ENCODE measurements at regions not wholly inside any gene's neighbourhood (a gene's known extent, or its start where the extent isn't known, plus 50 kb on each side); places are given as distances from the start of the nearest gene placed in this dataset.
A peak's percentile ranks its signal among the peaks of the same experiment; 100 is the strongest.
"Not testable (repeated sequence)": the region's sequence is repeated elsewhere in the genome, so short reads cannot be mapped to it uniquely, and the experiment has no call there.

GRCh38 chr11:13136272-13136596 lies 127.1 kb downstream of the RASSF10 start:
- no peak for DNase-seq

- no peak for DNase-seq
Measured at GRCh38 chr11:13137844-13138301, 128.8 kb downstream of the RASSF10 start.

GRCh38 chr11:13139085-13139484 lies 130.0 kb downstream of the RASSF10 start:
- not testable (repeated sequence) for DNase-seq

GRCh38 chr11:13140028-13140870 lies 131.1 kb downstream of the RASSF10 start:
- peak; percentile 36 for DNase-seq

- peak; percentile 73 for DNase-seq
Measured at GRCh38 chr11:13140873-13141655, 131.9 kb downstream of the RASSF10 start.

- DNase-seq: no peak
Measured at GRCh38 chr11:13141731-13142709, 132.9 kb downstream of the RASSF10 start.

GRCh38 chr11:13143486-13144297 lies 133.9 kb upstream of the BMAL1 start:
- no peak for DNase-seq

GRCh38 chr11:13145461-13145860 lies 132.1 kb upstream of the BMAL1 start:
- DNase-seq: no peak

GRCh38 chr11:13149991-13150390 lies 127.6 kb upstream of the BMAL1 start:
- no peak for DNase-seq

GRCh38 chr11:13150487-13150886 lies 127.1 kb upstream of the BMAL1 start:
- no peak for DNase-seq

GRCh38 chr11:13152264-13152663 lies 125.3 kb upstream of the BMAL1 start:
- no peak for DNase-seq

- no peak for DNase-seq
Measured at GRCh38 chr11:13152736-13153541, 124.7 kb upstream of the BMAL1 start.

- not testable (repeated sequence) for DNase-seq
Measured at GRCh38 chr11:13154374-13154773, 123.2 kb upstream of the BMAL1 start.

GRCh38 chr11:13160346-13160745 lies 117.2 kb upstream of the BMAL1 start:
- DNase-seq: no peak

GRCh38 chr11:13160806-13161205 lies 116.8 kb upstream of the BMAL1 start:
- DNase-seq: no peak

- no peak for DNase-seq
Measured at GRCh38 chr11:13163158-13163557, 114.4 kb upstream of the BMAL1 start.

GRCh38 chr11:13166036-13166435 lies 111.6 kb upstream of the BMAL1 start:
- DNase-seq: no peak

GRCh38 chr11:13168271-13168670 lies 109.3 kb upstream of the BMAL1 start:
- no peak for DNase-seq

GRCh38 chr11:13169709-13170108 lies 107.9 kb upstream of the BMAL1 start:
- DNase-seq: no peak

GRCh38 chr11:13174090-13174489 lies 103.5 kb upstream of the BMAL1 start:
- no peak for DNase-seq
